ENCODE measurements at regions not wholly inside any gene's neighbourhood (a gene's known extent, or its start where the extent isn't known, plus 50 kb on each side); places are given as distances from the start of the nearest gene placed in this dataset.

DNA sequence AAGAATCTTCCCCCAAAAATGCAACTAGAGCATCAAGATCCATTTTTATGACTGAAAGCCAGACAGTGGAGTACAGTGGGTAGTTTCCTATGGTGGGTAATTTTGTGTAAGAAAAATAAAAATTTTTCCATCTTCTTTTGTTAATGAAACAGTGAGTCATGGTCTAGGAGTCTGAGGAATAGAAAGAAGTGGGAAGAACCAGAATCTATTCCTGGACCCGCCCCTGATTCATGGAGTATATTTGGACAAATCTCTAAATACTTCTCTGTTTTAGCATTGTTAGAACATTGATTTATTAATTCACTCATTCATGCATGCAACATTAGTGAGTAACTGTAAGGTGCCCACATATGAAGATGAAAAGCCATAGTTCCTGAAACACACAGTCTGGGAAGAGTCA, 304.5 kb upstream of the GPR149 start:
- TF ChIP-seq, protein P1, sequence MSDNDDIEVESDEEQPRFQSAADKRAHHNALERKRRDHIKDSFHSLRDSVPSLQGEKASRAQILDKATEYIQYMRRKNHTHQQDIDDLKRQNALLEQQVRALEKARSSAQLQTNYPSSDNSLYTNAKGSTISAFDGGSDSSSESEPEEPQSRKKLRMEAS (CRISPR knock-in tag; IDR thresholded peaks at IDR 0.05), result no peak
- TF ChIP-seq TEAD4 (CRISPR knock-in tag; IDR thresholded peaks at IDR 0.05) (no peak), RORB (CRISPR knock-in tag; IDR thresholded peaks at IDR 0.05) (no peak), ZNF232 (CRISPR knock-in tag; IDR thresholded peaks at IDR 0.05) (no peak), ESRRA (CRISPR knock-in tag; IDR thresholded peaks at IDR 0.05; ENCODE audit: borderline replicate concordance) (no peak), MYBL2 (CRISPR knock-in tag; IDR thresholded peaks at IDR 0.05) (no peak), ZNF396 (CRISPR knock-in tag; IDR thresholded peaks at IDR 0.05; ENCODE audit: borderline replicate concordance) (no peak), SMAD3 (CRISPR knock-in tag; IDR thresholded peaks at IDR 0.05; ENCODE audit: borderline replicate concordance) (no peak), EMX1 (CRISPR knock-in tag; IDR thresholded peaks at IDR 0.05) (no peak)
- TF ChIP-seq, protein P2, sequence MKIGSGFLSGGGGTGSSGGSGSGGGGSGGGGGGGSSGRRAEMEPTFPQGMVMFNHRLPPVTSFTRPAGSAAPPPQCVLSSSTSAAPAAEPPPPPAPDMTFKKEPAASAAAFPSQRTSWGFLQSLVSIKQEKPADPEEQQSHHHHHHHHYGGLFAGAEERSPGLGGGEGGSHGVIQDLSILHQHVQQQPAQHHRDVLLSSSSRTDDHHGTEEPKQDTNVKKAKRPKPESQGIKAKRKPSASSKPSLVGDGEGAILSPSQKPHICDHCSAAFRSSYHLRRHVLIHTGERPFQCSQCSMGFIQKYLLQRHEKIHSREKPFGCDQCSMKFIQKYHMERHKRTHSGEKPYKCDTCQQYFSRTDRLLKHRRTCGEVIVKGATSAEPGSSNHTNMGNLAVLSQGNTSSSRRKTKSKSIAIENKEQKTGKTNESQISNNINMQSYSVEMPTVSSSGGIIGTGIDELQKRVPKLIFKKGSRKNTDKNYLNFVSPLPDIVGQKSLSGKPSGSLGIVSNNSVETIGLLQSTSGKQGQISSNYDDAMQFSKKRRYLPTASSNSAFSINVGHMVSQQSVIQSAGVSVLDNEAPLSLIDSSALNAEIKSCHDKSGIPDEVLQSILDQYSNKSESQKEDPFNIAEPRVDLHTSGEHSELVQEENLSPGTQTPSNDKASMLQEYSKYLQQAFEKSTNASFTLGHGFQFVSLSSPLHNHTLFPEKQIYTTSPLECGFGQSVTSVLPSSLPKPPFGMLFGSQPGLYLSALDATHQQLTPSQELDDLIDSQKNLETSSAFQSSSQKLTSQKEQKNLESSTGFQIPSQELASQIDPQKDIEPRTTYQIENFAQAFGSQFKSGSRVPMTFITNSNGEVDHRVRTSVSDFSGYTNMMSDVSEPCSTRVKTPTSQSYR (CRISPR knock-in tag; IDR thresholded peaks at IDR 0.05), result no peak
- TF ChIP-seq, protein P3, sequence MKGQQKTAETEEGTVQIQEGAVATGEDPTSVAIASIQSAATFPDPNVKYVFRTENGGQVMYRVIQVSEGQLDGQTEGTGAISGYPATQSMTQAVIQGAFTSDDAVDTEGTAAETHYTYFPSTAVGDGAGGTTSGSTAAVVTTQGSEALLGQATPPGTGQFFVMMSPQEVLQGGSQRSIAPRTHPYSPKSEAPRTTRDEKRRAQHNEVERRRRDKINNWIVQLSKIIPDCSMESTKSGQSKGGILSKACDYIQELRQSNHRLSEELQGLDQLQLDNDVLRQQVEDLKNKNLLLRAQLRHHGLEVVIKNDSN (CRISPR knock-in tag; IDR thresholded peaks at IDR 0.05), result no peak
- TF ChIP-seq, protein P4, sequence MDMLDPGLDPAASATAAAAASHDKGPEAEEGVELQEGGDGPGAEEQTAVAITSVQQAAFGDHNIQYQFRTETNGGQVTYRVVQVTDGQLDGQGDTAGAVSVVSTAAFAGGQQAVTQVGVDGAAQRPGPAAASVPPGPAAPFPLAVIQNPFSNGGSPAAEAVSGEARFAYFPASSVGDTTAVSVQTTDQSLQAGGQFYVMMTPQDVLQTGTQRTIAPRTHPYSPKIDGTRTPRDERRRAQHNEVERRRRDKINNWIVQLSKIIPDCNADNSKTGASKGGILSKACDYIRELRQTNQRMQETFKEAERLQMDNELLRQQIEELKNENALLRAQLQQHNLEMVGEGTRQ (CRISPR knock-in tag; IDR thresholded peaks at IDR 0.05), result no peak
- TF ChIP-seq, protein P5, sequence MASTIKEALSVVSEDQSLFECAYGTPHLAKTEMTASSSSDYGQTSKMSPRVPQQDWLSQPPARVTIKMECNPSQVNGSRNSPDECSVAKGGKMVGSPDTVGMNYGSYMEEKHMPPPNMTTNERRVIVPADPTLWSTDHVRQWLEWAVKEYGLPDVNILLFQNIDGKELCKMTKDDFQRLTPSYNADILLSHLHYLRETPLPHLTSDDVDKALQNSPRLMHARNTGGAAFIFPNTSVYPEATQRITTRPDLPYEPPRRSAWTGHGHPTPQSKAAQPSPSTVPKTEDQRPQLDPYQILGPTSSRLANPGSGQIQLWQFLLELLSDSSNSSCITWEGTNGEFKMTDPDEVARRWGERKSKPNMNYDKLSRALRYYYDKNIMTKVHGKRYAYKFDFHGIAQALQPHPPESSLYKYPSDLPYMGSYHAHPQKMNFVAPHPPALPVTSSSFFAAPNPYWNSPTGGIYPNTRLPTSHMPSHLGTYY (CRISPR knock-in tag; IDR thresholded peaks at IDR 0.05), result no peak
- TF ChIP-seq, protein P6, sequence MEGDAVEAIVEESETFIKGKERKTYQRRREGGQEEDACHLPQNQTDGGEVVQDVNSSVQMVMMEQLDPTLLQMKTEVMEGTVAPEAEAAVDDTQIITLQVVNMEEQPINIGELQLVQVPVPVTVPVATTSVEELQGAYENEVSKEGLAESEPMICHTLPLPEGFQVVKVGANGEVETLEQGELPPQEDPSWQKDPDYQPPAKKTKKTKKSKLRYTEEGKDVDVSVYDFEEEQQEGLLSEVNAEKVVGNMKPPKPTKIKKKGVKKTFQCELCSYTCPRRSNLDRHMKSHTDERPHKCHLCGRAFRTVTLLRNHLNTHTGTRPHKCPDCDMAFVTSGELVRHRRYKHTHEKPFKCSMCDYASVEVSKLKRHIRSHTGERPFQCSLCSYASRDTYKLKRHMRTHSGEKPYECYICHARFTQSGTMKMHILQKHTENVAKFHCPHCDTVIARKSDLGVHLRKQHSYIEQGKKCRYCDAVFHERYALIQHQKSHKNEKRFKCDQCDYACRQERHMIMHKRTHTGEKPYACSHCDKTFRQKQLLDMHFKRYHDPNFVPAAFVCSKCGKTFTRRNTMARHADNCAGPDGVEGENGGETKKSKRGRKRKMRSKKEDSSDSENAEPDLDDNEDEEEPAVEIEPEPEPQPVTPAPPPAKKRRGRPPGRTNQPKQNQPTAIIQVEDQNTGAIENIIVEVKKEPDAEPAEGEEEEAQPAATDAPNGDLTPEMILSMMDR (IDR thresholded peaks at IDR 0.05), result no peak
- TF ChIP-seq, protein P7, sequence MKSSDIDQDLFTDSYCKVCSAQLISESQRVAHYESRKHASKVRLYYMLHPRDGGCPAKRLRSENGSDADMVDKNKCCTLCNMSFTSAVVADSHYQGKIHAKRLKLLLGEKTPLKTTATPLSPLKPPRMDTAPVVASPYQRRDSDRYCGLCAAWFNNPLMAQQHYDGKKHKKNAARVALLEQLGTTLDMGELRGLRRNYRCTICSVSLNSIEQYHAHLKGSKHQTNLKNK (CRISPR knock-in tag; IDR thresholded peaks at IDR 0.05), result no peak
- TF ChIP-seq, protein P8, sequence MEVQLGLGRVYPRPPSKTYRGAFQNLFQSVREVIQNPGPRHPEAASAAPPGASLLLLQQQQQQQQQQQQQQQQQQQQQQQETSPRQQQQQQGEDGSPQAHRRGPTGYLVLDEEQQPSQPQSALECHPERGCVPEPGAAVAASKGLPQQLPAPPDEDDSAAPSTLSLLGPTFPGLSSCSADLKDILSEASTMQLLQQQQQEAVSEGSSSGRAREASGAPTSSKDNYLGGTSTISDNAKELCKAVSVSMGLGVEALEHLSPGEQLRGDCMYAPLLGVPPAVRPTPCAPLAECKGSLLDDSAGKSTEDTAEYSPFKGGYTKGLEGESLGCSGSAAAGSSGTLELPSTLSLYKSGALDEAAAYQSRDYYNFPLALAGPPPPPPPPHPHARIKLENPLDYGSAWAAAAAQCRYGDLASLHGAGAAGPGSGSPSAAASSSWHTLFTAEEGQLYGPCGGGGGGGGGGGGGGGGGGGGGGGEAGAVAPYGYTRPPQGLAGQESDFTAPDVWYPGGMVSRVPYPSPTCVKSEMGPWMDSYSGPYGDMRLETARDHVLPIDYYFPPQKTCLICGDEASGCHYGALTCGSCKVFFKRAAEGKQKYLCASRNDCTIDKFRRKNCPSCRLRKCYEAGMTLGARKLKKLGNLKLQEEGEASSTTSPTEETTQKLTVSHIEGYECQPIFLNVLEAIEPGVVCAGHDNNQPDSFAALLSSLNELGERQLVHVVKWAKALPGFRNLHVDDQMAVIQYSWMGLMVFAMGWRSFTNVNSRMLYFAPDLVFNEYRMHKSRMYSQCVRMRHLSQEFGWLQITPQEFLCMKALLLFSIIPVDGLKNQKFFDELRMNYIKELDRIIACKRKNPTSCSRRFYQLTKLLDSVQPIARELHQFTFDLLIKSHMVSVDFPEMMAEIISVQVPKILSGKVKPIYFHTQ (CRISPR knock-in tag; IDR thresholded peaks at IDR 0.05), result no peak
- TF ChIP-seq, protein P9, sequence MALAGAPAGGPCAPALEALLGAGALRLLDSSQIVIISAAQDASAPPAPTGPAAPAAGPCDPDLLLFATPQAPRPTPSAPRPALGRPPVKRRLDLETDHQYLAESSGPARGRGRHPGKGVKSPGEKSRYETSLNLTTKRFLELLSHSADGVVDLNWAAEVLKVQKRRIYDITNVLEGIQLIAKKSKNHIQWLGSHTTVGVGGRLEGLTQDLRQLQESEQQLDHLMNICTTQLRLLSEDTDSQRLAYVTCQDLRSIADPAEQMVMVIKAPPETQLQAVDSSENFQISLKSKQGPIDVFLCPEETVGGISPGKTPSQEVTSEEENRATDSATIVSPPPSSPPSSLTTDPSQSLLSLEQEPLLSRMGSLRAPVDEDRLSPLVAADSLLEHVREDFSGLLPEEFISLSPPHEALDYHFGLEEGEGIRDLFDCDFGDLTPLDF (CRISPR knock-in tag; IDR thresholded peaks at IDR 0.05), result no peak
- TF ChIP-seq, protein P10, sequence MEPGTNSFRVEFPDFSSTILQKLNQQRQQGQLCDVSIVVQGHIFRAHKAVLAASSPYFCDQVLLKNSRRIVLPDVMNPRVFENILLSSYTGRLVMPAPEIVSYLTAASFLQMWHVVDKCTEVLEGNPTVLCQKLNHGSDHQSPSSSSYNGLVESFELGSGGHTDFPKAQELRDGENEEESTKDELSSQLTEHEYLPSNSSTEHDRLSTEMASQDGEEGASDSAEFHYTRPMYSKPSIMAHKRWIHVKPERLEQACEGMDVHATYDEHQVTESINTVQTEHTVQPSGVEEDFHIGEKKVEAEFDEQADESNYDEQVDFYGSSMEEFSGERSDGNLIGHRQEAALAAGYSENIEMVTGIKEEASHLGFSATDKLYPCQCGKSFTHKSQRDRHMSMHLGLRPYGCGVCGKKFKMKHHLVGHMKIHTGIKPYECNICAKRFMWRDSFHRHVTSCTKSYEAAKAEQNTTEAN (CRISPR knock-in tag; IDR thresholded peaks at IDR 0.05), result no peak
- peaks cover 5% of the 10 kb centered on the region; the same call in 1 of the 2 replicates for H3K9me3 Mint-ChIP-seq
- H3K4me1 Mint-ChIP-seq, result no peaks in the 10 kb centered on the region
- POLR2A ChIA-PET, result no interaction called here
- no peaks in the 10 kb centered on the region for H3K36me3 Mint-ChIP-seq
- no peak overlapping the region for H3K4me3 Mint-ChIP-seq
- no peak overlapping the region for H3K27ac Mint-ChIP-seq
- DNase-seq (ENCODE audit: low spot score) (no peak), ATAC-seq (no peak)
- CTCF ChIA-PET, result no interaction called here
- no peaks in the 10 kb centered on the region for H3K27me3 Mint-ChIP-seq (ENCODE audit: low read depth)

All from WTC11 (cell line).